KMS-11 (cell line): ENCODE measurements at regions not wholly inside any gene's neighbourhood (a gene's known extent, or its start where the extent isn't known, plus 50 kb on each side); places are given as distances from the start of the nearest gene placed in this dataset.

Experiments used
- H2AFZ ChIP-seq: fragments of 200-600 bp; sonication (generic); 2 replicates; pipeline ENCODE4 v1.6.1; 2016; ENCODE audit warnings: antibody characterized with exemption, mixed run types, low read depth
- H3K27ac ChIP-seq: fragments of 200-600 bp; sonication (generic); 2 replicates; pipeline ENCODE4 v1.6.1; 2016; ENCODE audit warnings: mild to moderate bottlenecking, mixed run types
- H3K27me3 ChIP-seq: fragments of 200-600 bp; sonication (generic); 2 replicates; pipeline ENCODE4 v1.6.1; 2017; ENCODE audit warnings: mild to moderate bottlenecking, low read depth, mixed run types, moderate library complexity; ENCODE audit not compliant: insufficient read depth
- H3K36me3 ChIP-seq: fragments of 200-600 bp; sonication (generic); 2 replicates; pipeline ENCODE4 v1.6.1; 2017; ENCODE audit warnings: mild to moderate bottlenecking, mixed run types; ENCODE audit not compliant: insufficient read depth
- H3K4me1 ChIP-seq: fragments of 200-600 bp; sonication (generic); 2 replicates; pipeline ENCODE4 v1.6.1; 2016; ENCODE audit warnings: mild to moderate bottlenecking, low read depth, mixed run types; ENCODE audit not compliant: poor library complexity, severe bottlenecking
- H3K4me2 ChIP-seq: fragments of 200-600 bp; sonication (generic); 2 replicates; pipeline ENCODE4 v1.7.0; 2016; ENCODE audit warnings: mild to moderate bottlenecking, mixed run types
- H3K4me3 ChIP-seq: fragments of 200-600 bp; sonication (generic); IDR thresholded peaks from 2 replicates; pipeline ENCODE4 v1.6.1; 2017; ENCODE audit warnings: low read depth, low read length, mixed read lengths; ENCODE audit not compliant: insufficient read depth
- H3K79me2 ChIP-seq: fragments of 200-600 bp; sonication (generic); 2 replicates; pipeline ENCODE4 v1.6.1; 2016; ENCODE audit warnings: low read depth, mixed run types; ENCODE audit not compliant: insufficient read depth
- H3K9ac ChIP-seq: fragments of 200-600 bp; sonication (generic); 2 replicates; pipeline ENCODE4 v1.6.1; 2016; ENCODE audit warnings: mild to moderate bottlenecking, mixed run types
- H4K20me1 ChIP-seq: fragments of 200-600 bp; sonication (generic); 2 replicates; pipeline ENCODE4 v1.6.1; 2016; ENCODE audit warnings: mild to moderate bottlenecking, mixed run types; ENCODE audit not compliant: insufficient read depth
- TF ChIP-seq, protein P1 (sequence below): fragments of 200-600 bp; sonication (generic); conservative IDR thresholded peaks from 2 replicates; pipeline ENCODE4 v1.6.1; 2017; ENCODE audit warnings: low read depth, mild to moderate bottlenecking, antibody characterized with exemption, low read length, moderate library complexity, mixed read lengths

- Histone ChIP-seq H3K4me3 (no peak overlapping the region), H4K20me1 (no peaks in the 10 kb centered on the region), H3K4me2 (no peak overlapping the region), H3K27me3 (no peaks in the 10 kb centered on the region), H3K4me1 (no peaks in the 10 kb centered on the region), H3K79me2 (no peaks in the 10 kb centered on the region), H3K36me3 (no peaks in the 10 kb centered on the region), H3K27ac (no peak overlapping the region), H3K9ac (no peak overlapping the region), H2AFZ (no peak overlapping the region)
- TF ChIP-seq, protein P1, sequence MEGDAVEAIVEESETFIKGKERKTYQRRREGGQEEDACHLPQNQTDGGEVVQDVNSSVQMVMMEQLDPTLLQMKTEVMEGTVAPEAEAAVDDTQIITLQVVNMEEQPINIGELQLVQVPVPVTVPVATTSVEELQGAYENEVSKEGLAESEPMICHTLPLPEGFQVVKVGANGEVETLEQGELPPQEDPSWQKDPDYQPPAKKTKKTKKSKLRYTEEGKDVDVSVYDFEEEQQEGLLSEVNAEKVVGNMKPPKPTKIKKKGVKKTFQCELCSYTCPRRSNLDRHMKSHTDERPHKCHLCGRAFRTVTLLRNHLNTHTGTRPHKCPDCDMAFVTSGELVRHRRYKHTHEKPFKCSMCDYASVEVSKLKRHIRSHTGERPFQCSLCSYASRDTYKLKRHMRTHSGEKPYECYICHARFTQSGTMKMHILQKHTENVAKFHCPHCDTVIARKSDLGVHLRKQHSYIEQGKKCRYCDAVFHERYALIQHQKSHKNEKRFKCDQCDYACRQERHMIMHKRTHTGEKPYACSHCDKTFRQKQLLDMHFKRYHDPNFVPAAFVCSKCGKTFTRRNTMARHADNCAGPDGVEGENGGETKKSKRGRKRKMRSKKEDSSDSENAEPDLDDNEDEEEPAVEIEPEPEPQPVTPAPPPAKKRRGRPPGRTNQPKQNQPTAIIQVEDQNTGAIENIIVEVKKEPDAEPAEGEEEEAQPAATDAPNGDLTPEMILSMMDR: no peak
Observed at GRCh38 chr5:175329976-175330375, 114.0 kb downstream of the DRD1 start.

- Histone ChIP-seq H3K27ac (no peak overlapping the region), H3K9ac (no peak overlapping the region), H3K4me3 (no peak overlapping the region), H3K27me3 (no peaks in the 10 kb centered on the region), H3K4me2 (no peak overlapping the region), H4K20me1 (no peaks in the 10 kb centered on the region), H3K4me1 (no peaks in the 10 kb centered on the region), H2AFZ (no peak overlapping the region), H3K36me3 (no peaks in the 10 kb centered on the region), H3K79me2 (no peaks in the 10 kb centered on the region)
- TF ChIP-seq, protein P1: no peak
Observed at GRCh38 chr5:175328687-175329086, 115.3 kb downstream of the DRD1 start.

DNA sequence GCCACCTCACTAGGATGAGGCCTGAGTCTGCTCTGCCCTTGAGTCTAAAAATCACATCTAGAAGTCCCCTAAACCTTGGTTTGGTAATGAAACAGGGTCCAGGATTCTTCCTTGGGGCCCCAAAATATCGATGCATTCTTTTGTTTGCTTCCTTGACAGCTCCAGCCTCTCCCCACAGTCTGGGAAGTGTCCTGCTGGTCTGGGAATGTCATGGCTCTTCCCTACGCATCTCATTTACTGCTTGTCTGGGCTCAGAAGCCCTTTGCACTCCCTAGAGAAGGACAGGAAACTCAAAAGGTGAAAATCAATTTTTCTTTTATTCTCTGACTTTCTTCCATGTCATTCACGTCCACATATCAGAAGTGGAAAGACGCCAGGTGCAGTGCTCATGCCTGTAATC, 115.8 kb downstream of the DRD1 start:
- Histone ChIP-seq H3K4me2 (no peak overlapping the region), H4K20me1 (no peaks in the 10 kb centered on the region), H3K27ac (no peak overlapping the region), H2AFZ (no peak overlapping the region), H3K9ac (no peak overlapping the region), H3K4me3 (no peak overlapping the region), H3K27me3 (no peaks in the 10 kb centered on the region), H3K4me1 (no peaks in the 10 kb centered on the region), H3K36me3 (no peaks in the 10 kb centered on the region), H3K79me2 (no peaks in the 10 kb centered on the region)
- TF ChIP-seq, protein P1: no peak

- Histone ChIP-seq H3K36me3 (no peaks in the 10 kb centered on the region), H3K27me3 (no peaks in the 10 kb centered on the region), H3K4me2 (no peak overlapping the region), H2AFZ (no peak overlapping the region), H3K4me3 (no peak overlapping the region), H3K9ac (no peak overlapping the region), H3K4me1 (no peaks in the 10 kb centered on the region), H3K27ac (no peak overlapping the region), H4K20me1 (no peaks in the 10 kb centered on the region), H3K79me2 (no peaks in the 10 kb centered on the region)
- TF ChIP-seq, protein P1: no peak
Observed at GRCh38 chr5:175325681-175326080, 118.3 kb downstream of the DRD1 start.
